ENCODE measurements at regions not wholly inside any gene's neighbourhood (a gene's known extent, or its start where the extent isn't known, plus 50 kb on each side); places are given as distances from the start of the nearest gene placed in this dataset.

DNA sequence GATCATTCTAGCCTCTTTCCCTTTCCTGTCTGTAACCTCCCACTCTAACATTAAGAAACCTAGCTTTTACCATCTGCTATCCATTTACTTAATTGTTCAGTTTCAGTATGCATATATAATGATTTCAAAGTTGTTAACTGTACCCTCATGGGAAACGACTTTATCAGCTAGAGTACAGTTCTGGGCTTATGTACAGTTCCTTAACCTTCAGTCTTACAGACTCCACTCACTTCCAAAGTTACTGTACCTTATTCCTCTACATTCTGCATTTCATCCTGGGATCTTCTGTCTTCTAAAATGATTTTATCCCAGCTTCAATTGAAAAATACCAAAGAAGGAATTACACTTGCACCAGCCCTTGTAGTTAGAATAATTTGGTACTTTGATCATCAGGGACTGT is 108.7 kb upstream of the KCNE2 start:
- no peak overlapping the region for H3K4me3 ChIP-seq
- no peak for DNase-seq (ENCODE audit: low spot score in 2 of 2)
- no peaks in the 10 kb centered on the region for H3K27me3 ChIP-seq
- whole genome bisulfite sequencing: 94% methylated on average over 1 of the region's 1 CpG
- H3K9me3 ChIP-seq: no peaks in the 10 kb centered on the region
- H3K27ac ChIP-seq: no peak overlapping the region
- no peaks in the 10 kb centered on the region for H3K4me1 ChIP-seq
- no peaks in the 10 kb centered on the region for H3K36me3 ChIP-seq
- TF ChIP-seq POLR2A (IDR thresholded peaks at IDR 0.05) (no peak), CTCF (IDR thresholded peaks at IDR 0.05) (no peak), POLR2AphosphoS5 (IDR thresholded peaks at IDR 0.05) (no peak), EP300 (IDR thresholded peaks at IDR 0.05) (no peak)

DNA sequence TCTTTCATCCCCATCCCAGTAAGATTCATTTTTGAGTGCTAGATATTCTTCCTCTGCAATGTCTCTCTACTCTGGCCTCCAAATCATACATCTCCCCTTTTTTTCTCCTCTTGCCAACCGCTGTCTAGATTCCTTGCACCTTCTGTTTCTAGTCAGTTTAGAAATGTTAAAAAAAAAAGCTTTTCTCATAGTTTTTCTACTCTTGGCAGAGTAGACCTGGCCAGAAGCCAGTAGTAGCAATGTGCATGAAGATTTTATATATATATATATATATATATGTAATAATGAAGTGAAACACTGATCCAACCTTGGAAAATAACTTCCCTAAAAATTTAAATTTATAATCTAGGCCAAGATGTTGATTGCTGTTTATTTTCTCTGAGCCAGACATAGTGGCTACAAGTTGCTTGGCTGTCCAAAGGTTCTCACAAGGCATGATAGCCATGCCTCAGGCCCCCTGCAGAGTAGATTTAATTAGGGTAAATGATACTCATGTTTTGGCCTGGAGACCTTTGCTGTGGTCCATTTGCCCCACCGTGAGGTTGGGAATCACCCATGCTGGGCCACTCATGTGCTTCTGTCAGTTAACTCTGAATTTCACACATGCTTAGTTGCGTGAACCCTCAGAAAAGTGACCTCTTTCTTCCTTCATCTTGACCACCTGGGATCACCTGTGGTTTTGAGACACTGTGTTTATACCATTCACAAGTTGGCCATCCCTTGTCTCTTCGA is 103.4 kb upstream of the KCNE2 start:
- no peak for DNase-seq (ENCODE audit: low spot score in 2 of 2)

GRCh38 chr21:34261841-34262468 is 101.9 kb upstream of the KCNE2 start:
- Histone ChIP-seq H3K4me1 (peaks cover 11% of the 10 kb centered on the region), H3K27me3 (no peaks in the 10 kb centered on the region), H3K4me3 (no peak overlapping the region), H3K9me3 (no peaks in the 10 kb centered on the region), H3K36me3 (no peaks in the 10 kb centered on the region), H3K27ac (no peak overlapping the region)
- TF ChIP-seq CTCF (IDR thresholded peaks at IDR 0.05): no peak
- TF ChIP-seq POLR2AphosphoS5 (IDR thresholded peaks at IDR 0.05): no peak
- TF ChIP-seq EP300 (IDR thresholded peaks at IDR 0.05): no peak
- TF ChIP-seq POLR2A (IDR thresholded peaks at IDR 0.05): no peak
- DNase-seq (ENCODE audit: low spot score in 2 of 2): no peak
- 45% methylated on average over 8 of the region's 8 CpGs for WGBS

More for the DNA sequence above, 103.4 kb upstream of the KCNE2 start:
- TF ChIP-seq CTCF (IDR thresholded peaks at IDR 0.05) (no peak), EP300 (IDR thresholded peaks at IDR 0.05) (no peak), POLR2AphosphoS5 (IDR thresholded peaks at IDR 0.05) (no peak), POLR2A (IDR thresholded peaks at IDR 0.05) (no peak)
- H3K27ac ChIP-seq: no peak overlapping the region
- H3K27me3 ChIP-seq: no peaks in the 10 kb centered on the region
- H3K4me1 ChIP-seq: peaks cover 11% of the 10 kb centered on the region
- 93% methylated on average over 4 of the region's 4 CpGs for WGBS
- H3K9me3 ChIP-seq: no peaks in the 10 kb centered on the region
- no peak overlapping the region for H3K4me3 ChIP-seq
- H3K36me3 ChIP-seq: no peaks in the 10 kb centered on the region

DNA sequence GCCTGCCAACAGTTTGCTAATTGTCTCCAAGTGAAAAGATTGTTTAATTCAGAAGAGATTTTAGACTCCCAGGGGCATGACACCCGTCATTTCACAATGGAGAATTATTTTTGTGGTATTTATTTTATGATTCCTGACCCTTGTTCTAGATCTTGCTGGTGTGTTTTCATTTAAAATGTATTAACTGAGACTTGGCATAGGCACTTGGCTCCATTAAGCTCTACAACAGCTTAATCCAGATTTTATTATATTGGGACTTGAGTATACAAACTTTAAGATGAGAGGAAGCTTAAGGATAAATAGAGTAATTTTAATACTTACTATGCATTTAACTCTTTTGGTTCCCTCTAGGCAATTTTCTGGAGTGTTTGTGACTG is 101.3 kb upstream of the KCNE2 start:
- Histone ChIP-seq H3K4me3 (no peak overlapping the region), H3K27ac (no peak overlapping the region), H3K4me1 (peaks cover 11% of the 10 kb centered on the region), H3K36me3 (no peaks in the 10 kb centered on the region), H3K27me3 (no peaks in the 10 kb centered on the region), H3K9me3 (no peaks in the 10 kb centered on the region)
- 22% methylated on average over 1 of the region's 1 CpG for WGBS
- no peak for TF ChIP-seq POLR2A (IDR thresholded peaks at IDR 0.05)
- TF ChIP-seq CTCF (IDR thresholded peaks at IDR 0.05): no peak
- no peak for TF ChIP-seq POLR2AphosphoS5 (IDR thresholded peaks at IDR 0.05)
- TF ChIP-seq EP300 (IDR thresholded peaks at IDR 0.05): no peak
- DNase-seq (ENCODE audit: low spot score in 2 of 2): no peak

- TF ChIP-seq POLR2AphosphoS5 (IDR thresholded peaks at IDR 0.05) (no peak), CTCF (IDR thresholded peaks at IDR 0.05) (no peak), POLR2A (IDR thresholded peaks at IDR 0.05) (no peak), EP300 (IDR thresholded peaks at IDR 0.05) (no peak)
- Histone ChIP-seq H3K4me1 (peaks cover 11% of the 10 kb centered on the region), H3K9me3 (no peaks in the 10 kb centered on the region), H3K4me3 (no peak overlapping the region), H3K27me3 (no peaks in the 10 kb centered on the region), H3K36me3 (no peaks in the 10 kb centered on the region), H3K27ac (no peak overlapping the region)
- no peak for DNase-seq (ENCODE audit: low spot score in 2 of 2)
- 87% methylated on average over 2 of the region's 2 CpGs for WGBS
Measured at GRCh38 chr21:34263629-34264028, 100.2 kb upstream of the KCNE2 start.
